OCI-LY1 (cell line): ENCODE measurements at regions not wholly inside any gene's neighbourhood (a gene's known extent, or its start where the extent isn't known, plus 50 kb on each side); places are given as distances from the start of the nearest gene placed in this dataset.

Experiments used
- H2AFZ ChIP-seq: fragments of 200-600 bp; sonication (generic), shearing (Covaris generic); 2 replicates; pipeline ENCODE4 v1.6.0; 2014; ENCODE audit warnings: antibody characterized with exemption, mild to moderate bottlenecking, low read length
- H3F3A ChIP-seq: fragments of 200-600 bp; sonication (generic), shearing (Covaris generic); 2 replicates; pipeline ENCODE4 v1.6.0; 2014; ENCODE audit warnings: mild to moderate bottlenecking, antibody characterized with exemption, low read length, moderate library complexity; ENCODE audit not compliant: insufficient read depth
- H3K27ac ChIP-seq: fragments of 200-600 bp; sonication (generic); 2 replicates; pipeline ENCODE4 v1.5.1; 2014; ENCODE audit warnings: low read length, mixed run types, mild to moderate bottlenecking, low read depth; ENCODE audit not compliant: poor library complexity, severe bottlenecking
- H3K27me3 ChIP-seq: fragments of 200-600 bp; sonication (generic); 2 replicates; pipeline ENCODE4 v1.6.0; 2014; ENCODE audit warnings: antibody characterized with exemption, mild to moderate bottlenecking, low read length, moderate library complexity; ENCODE audit not compliant: insufficient read depth
- H3K36me3 ChIP-seq: fragments of 200-600 bp; sonication (generic); 2 replicates; pipeline ENCODE4 v1.6.1; 2014; ENCODE audit warnings: mild to moderate bottlenecking, antibody characterized with exemption, low read length, moderate library complexity, mixed read lengths; ENCODE audit not compliant: insufficient read depth
- H3K4me1 ChIP-seq: fragments of 200-600 bp; sonication (generic); 2 replicates; pipeline ENCODE4 v1.5.1; 2014; ENCODE audit warnings: mild to moderate bottlenecking, low read length, moderate library complexity; ENCODE audit not compliant: insufficient read depth, severe bottlenecking
- H3K4me2 ChIP-seq: fragments of 200-600 bp; sonication (generic), shearing (Covaris generic); 2 replicates; pipeline ENCODE4 v1.6.1; 2014; ENCODE audit warnings: low read length
- H3K4me3 ChIP-seq: fragments of 200-600 bp; sonication (generic); 2 replicates; pipeline ENCODE4 v1.5.1; 2014; ENCODE audit warnings: low read length, low read depth, mild to moderate bottlenecking, mixed read lengths; ENCODE audit not compliant: poor library complexity, severe bottlenecking
- H3K79me2 ChIP-seq: fragments of 200-600 bp; shearing (Covaris generic); 2 replicates; pipeline ENCODE4 v1.6.1; 2016; ENCODE audit warnings: mixed run types, low read length, mixed read lengths; ENCODE audit not compliant: insufficient read depth
- H3K9ac ChIP-seq: fragments of 200-600 bp; sonication (generic), shearing (Covaris generic); 2 replicates; pipeline ENCODE4 v1.6.1; 2014; ENCODE audit warnings: mild to moderate bottlenecking, low read length, mixed read lengths
- H3K9me2 ChIP-seq: fragments of 200-600 bp; sonication (generic), shearing (Covaris generic); 2 replicates; pipeline ENCODE4 v1.6.1; 2014; ENCODE audit warnings: low read depth, mild to moderate bottlenecking, low read length, mixed read lengths
- H3K9me3 ChIP-seq: fragments of 200-600 bp; shearing (Covaris generic); 2 replicates; pipeline ENCODE4 v1.6.1; 2014; ENCODE audit warnings: low read length, mixed read lengths
- H4K20me1 ChIP-seq: fragments of 200-600 bp; sonication (generic), shearing (Covaris generic); 2 replicates; pipeline ENCODE4 v1.6.0; 2016; ENCODE audit warnings: mild to moderate bottlenecking, low read length; ENCODE audit not compliant: insufficient read depth
- CTCF ChIP-seq: fragments of 200-600 bp; sonication (generic), shearing (Covaris generic); IDR thresholded peaks from 2 replicates; pipeline ENCODE4 v1.5.1; 2017; ENCODE audit warnings: mild to moderate bottlenecking, antibody characterized with exemption, low read length, moderate library complexity, mixed read lengths
- EZH2 ChIP-seq: fragments of 200-600 bp; sonication (generic), shearing (Covaris generic); IDR thresholded peaks from 2 replicates; pipeline ENCODE4 v1.8.0; 2017; ENCODE audit warnings: borderline replicate concordance, mixed run types, mild to moderate bottlenecking, antibody characterized with exemption, low read length, moderate library complexity, mixed read lengths

GRCh38 chr7:94761451-94761850 is 105.5 kb upstream of the SGCE start:
- Histone ChIP-seq H3K79me2 (no peaks in the 10 kb centered on the region), H3K27ac (no peak overlapping the region), H3K27me3 (no peaks in the 10 kb centered on the region), H3K9me2 (no peaks in the 10 kb centered on the region), H3F3A (no peaks in the 10 kb centered on the region), H3K9me3 (no peaks in the 10 kb centered on the region), H3K4me1 (no peaks in the 10 kb centered on the region), H2AFZ (no peak overlapping the region), H3K4me3 (no peak overlapping the region), H3K9ac (no peak overlapping the region), H4K20me1 (no peaks in the 10 kb centered on the region), H3K4me2 (no peak overlapping the region), H3K36me3 (no peaks in the 10 kb centered on the region)
- TF ChIP-seq CTCF (no peak), EZH2 (no peak)

GRCh38 chr7:94763268-94763667 is 107.3 kb upstream of the SGCE start:
- Histone ChIP-seq H3K9me3 (no peaks in the 10 kb centered on the region), H3K4me1 (no peaks in the 10 kb centered on the region), H3K36me3 (no peaks in the 10 kb centered on the region), H3K9ac (no peak overlapping the region), H3F3A (no peaks in the 10 kb centered on the region), H4K20me1 (no peaks in the 10 kb centered on the region), H3K9me2 (no peaks in the 10 kb centered on the region), H3K4me2 (no peak overlapping the region), H3K27ac (no peak overlapping the region), H3K27me3 (no peaks in the 10 kb centered on the region), H3K4me3 (no peak overlapping the region), H2AFZ (no peak overlapping the region), H3K79me2 (no peaks in the 10 kb centered on the region)
- no peak for TF ChIP-seq EZH2
- TF ChIP-seq CTCF = no peak

GRCh38 chr7:94769724-94770123 is 113.8 kb upstream of the SGCE start:
- Histone ChIP-seq H3K9me3 (no peaks in the 10 kb centered on the region), H3K36me3 (no peaks in the 10 kb centered on the region), H3F3A (no peaks in the 10 kb centered on the region), H3K4me2 (no peak overlapping the region), H3K9me2 (no peaks in the 10 kb centered on the region), H2AFZ (no peak overlapping the region), H3K4me3 (no peak overlapping the region), H3K9ac (no peak overlapping the region), H3K4me1 (no peaks in the 10 kb centered on the region), H3K27ac (no peak overlapping the region), H4K20me1 (no peaks in the 10 kb centered on the region), H3K27me3 (no peaks in the 10 kb centered on the region), H3K79me2 (no peaks in the 10 kb centered on the region)
- no peak for TF ChIP-seq CTCF
- no peak for TF ChIP-seq EZH2
